ENCODE measurements at regions not wholly inside any gene's neighbourhood (a gene's known extent, or its start where the extent isn't known, plus 50 kb on each side); places are given as distances from the start of the nearest gene placed in this dataset.

DNA sequence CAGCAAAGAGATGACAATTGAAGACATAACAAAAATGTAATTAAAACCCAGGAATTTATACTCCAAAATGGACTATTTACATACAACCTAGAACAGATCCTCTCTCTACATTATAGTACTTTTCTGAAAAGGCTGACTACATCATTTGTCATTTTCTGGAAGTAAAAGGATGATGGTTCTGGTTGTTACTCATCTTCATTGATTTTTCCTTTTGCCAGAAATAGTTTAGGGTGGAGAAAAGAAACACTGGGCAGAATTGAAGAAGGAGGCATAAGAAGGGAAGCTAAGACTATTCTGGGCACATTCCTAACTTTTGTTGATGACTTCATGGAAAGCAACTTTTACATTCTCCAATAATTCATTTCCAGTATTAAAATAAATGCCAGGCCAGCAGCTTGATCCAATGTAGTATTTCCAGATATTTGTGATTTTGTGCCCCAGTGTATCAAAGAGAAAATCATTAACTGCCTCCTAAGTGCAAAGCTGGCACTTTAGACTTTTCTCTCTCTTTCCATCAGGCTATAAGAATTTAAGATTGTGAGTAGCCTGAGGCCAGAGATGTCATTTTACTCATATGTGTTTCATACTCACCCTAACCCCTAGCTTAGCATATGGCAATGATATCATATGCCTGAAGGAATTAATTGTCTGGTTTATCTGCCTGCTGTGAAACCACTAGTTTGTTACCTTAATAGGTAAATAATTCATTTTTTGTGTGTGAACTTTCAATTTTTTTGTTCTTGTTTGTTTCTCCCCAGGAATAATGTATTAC lies 369.5 kb upstream of the LYPLAL1 start:
- H3K4me3 ChIP-seq (ENCODE audit: insufficient read depth, low read length, poor library complexity, severe bottlenecking): no peak overlapping the region
- H3K9ac ChIP-seq (ENCODE audit: low read length): no peak overlapping the region
- H3K4me2 ChIP-seq (ENCODE audit: low read depth, low read length, poor library complexity, severe bottlenecking): no peak overlapping the region

DNA sequence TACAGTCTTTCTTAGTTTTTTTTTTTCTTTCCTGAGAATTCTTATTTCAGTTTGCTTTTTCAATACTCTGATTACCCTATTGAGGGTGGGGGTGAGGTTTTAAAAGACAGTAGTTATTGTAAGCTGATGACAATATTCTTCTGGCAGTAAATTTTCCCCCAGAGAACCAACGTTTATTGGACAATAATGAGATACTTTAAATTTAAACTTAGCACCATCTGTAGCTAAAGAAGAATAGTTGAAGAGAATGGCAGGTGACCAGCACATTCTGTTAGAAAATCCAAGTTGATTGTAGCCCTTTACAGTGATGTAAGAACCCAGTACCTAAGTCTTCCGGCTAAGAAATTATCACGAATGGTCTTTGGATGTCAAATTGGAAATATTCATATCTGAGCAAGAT lies 364.6 kb upstream of the LYPLAL1 start:
- TF ChIP-seq EZH2phosphoT487 (conservative IDR thresholded peaks at IDR 0.05; ENCODE audit: low read length): no peak
- TF ChIP-seq, protein P1, sequence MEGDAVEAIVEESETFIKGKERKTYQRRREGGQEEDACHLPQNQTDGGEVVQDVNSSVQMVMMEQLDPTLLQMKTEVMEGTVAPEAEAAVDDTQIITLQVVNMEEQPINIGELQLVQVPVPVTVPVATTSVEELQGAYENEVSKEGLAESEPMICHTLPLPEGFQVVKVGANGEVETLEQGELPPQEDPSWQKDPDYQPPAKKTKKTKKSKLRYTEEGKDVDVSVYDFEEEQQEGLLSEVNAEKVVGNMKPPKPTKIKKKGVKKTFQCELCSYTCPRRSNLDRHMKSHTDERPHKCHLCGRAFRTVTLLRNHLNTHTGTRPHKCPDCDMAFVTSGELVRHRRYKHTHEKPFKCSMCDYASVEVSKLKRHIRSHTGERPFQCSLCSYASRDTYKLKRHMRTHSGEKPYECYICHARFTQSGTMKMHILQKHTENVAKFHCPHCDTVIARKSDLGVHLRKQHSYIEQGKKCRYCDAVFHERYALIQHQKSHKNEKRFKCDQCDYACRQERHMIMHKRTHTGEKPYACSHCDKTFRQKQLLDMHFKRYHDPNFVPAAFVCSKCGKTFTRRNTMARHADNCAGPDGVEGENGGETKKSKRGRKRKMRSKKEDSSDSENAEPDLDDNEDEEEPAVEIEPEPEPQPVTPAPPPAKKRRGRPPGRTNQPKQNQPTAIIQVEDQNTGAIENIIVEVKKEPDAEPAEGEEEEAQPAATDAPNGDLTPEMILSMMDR (IDR thresholded peaks at IDR 0.05; ENCODE audit: insufficient read depth, low read length, poor library complexity, severe bottlenecking): no peak
- no peaks in the 10 kb centered on the region for H3K27me3 ChIP-seq (ENCODE audit: low read length)
- H2AFZ ChIP-seq (ENCODE audit: low read depth, low read length, severe bottlenecking): no peak overlapping the region
- no peaks in the 10 kb centered on the region for H3K36me3 ChIP-seq (ENCODE audit: low read length)
- H3K27ac ChIP-seq (ENCODE audit: low read depth, low read length): no peak overlapping the region
- no peaks in the 10 kb centered on the region for H3F3A ChIP-seq (ENCODE audit: insufficient read depth)
- no peaks in the 10 kb centered on the region for H4K20me1 ChIP-seq (ENCODE audit: low read depth, low read length)
- no peaks in the 10 kb centered on the region for H3K9me3 ChIP-seq (ENCODE audit: insufficient read depth, low read length)
- no peak overlapping the region for H3K4me2 ChIP-seq (ENCODE audit: low read depth, low read length, poor library complexity, severe bottlenecking)
- no peak overlapping the region for H3K9ac ChIP-seq (ENCODE audit: low read length)
- H3K79me2 ChIP-seq (ENCODE audit: insufficient read depth, low read length): no peaks in the 10 kb centered on the region
- no peaks in the 10 kb centered on the region; the same call in 1 of the 2 replicates for H3K9me2 ChIP-seq (replicated peaks; ENCODE audit: insufficient read depth, low read length)
- H3K4me3 ChIP-seq (ENCODE audit: insufficient read depth, low read length, poor library complexity, severe bottlenecking): no peak overlapping the region

More for the DNA sequence above, 369.5 kb upstream of the LYPLAL1 start:
- Histone ChIP-seq H3K9me2 (replicated peaks; ENCODE audit: insufficient read depth, low read length) (no peaks in the 10 kb centered on the region; the same call in 1 of the 2 replicates), H2AFZ (ENCODE audit: low read depth, low read length, severe bottlenecking) (no peak overlapping the region), H3K36me3 (ENCODE audit: low read length) (no peaks in the 10 kb centered on the region), H3K27ac (ENCODE audit: low read depth, low read length) (no peak overlapping the region), H4K20me1 (ENCODE audit: low read depth, low read length) (no peaks in the 10 kb centered on the region), H3K27me3 (ENCODE audit: low read length) (no peaks in the 10 kb centered on the region), H3F3A (ENCODE audit: insufficient read depth) (no peaks in the 10 kb centered on the region), H3K9me3 (ENCODE audit: insufficient read depth, low read length) (no peaks in the 10 kb centered on the region), H3K79me2 (ENCODE audit: insufficient read depth, low read length) (no peaks in the 10 kb centered on the region)
- no peak for TF ChIP-seq EZH2phosphoT487 (conservative IDR thresholded peaks at IDR 0.05; ENCODE audit: low read length)
- TF ChIP-seq, protein P1 (IDR thresholded peaks at IDR 0.05; ENCODE audit: insufficient read depth, low read length, poor library complexity, severe bottlenecking): no peak

DNA sequence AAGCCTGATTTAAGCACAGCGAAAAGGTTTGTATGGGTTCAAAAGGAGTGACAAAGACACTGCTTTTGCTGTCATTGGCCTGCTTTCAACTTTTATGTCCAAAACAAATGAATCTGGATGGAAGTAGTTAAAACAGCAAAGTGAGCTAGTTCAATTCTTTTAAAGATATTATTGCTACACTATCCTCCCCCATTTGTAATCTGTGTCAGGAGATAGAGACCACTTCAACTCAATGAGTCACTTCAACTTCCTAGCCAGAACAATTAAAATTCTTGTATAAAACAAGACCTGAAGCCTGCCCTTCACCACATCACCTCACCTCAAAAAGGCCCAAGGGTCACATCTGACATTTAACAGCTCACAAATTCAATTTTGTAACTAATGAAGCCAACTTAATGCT lies 364.1 kb upstream of the LYPLAL1 start:
- no peaks in the 10 kb centered on the region for H3K9me3 ChIP-seq (ENCODE audit: insufficient read depth, low read length)
- TF ChIP-seq, protein P1 (IDR thresholded peaks at IDR 0.05; ENCODE audit: insufficient read depth, low read length, poor library complexity, severe bottlenecking): no peak
- no peak for TF ChIP-seq EZH2phosphoT487 (conservative IDR thresholded peaks at IDR 0.05; ENCODE audit: low read length)
- H3K4me3 ChIP-seq (ENCODE audit: insufficient read depth, low read length, poor library complexity, severe bottlenecking): no peak overlapping the region
- H2AFZ ChIP-seq (ENCODE audit: low read depth, low read length, severe bottlenecking): no peak overlapping the region
- no peak overlapping the region for H3K4me2 ChIP-seq (ENCODE audit: low read depth, low read length, poor library complexity, severe bottlenecking)
- no peaks in the 10 kb centered on the region for H4K20me1 ChIP-seq (ENCODE audit: low read depth, low read length)
- H3F3A ChIP-seq (ENCODE audit: insufficient read depth): no peaks in the 10 kb centered on the region
- no peaks in the 10 kb centered on the region; the same call in 1 of the 2 replicates for H3K9me2 ChIP-seq (replicated peaks; ENCODE audit: insufficient read depth, low read length)
- no peak overlapping the region for H3K27ac ChIP-seq (ENCODE audit: low read depth, low read length)
- H3K79me2 ChIP-seq (ENCODE audit: insufficient read depth, low read length): no peaks in the 10 kb centered on the region
- no peak overlapping the region for H3K9ac ChIP-seq (ENCODE audit: low read length)
- H3K27me3 ChIP-seq (ENCODE audit: low read length): no peaks in the 10 kb centered on the region
- H3K36me3 ChIP-seq (ENCODE audit: low read length): no peaks in the 10 kb centered on the region
